Calu3 (cell line): ENCODE measurements at regions not wholly inside any gene's neighbourhood (a gene's known extent, or its start where the extent isn't known, plus 50 kb on each side); places are given as distances from the start of the nearest gene placed in this dataset.
"Not testable (repeated sequence)": the region's sequence is repeated elsewhere in the genome, so short reads cannot be mapped to it uniquely, and the experiment has no call there.

Experiments used
- BruUV-seq: library from RNA; stranded (reverse); fragments of 400-500 nt; replicated peaks from 2 replicates; lab custom pipeline; 2021; lab: Mats Ljungman, UMichigan
- CTCF ChIA-PET: fragments of 300-600 bp; sonication (Branson Sonifier 250); formaldehyde crosslinking; loops from one replicate; lab custom pipeline; 2022; ENCODE audit warnings: antibody characterized with exemption; lab: Charles Lee
- DNase-seq: peaks from one replicate; pipeline ENCODE4 v3.0.0; 2022
- H3K27ac Mint-ChIP-seq: one replicate; pipeline ENCODE4 v1.8.0; 2022; ENCODE audit warnings: mixed read lengths; ENCODE audit not compliant: unreplicated experiment
- H3K27me3 Mint-ChIP-seq: one replicate; pipeline ENCODE4 v1.8.0; 2022; ENCODE audit warnings: mixed read lengths; ENCODE audit not compliant: unreplicated experiment
- H3K36me3 Mint-ChIP-seq: one replicate; pipeline ENCODE4 v1.8.0; 2022; ENCODE audit warnings: mild to moderate bottlenecking, moderate library complexity, mixed read lengths; ENCODE audit not compliant: insufficient read depth, unreplicated experiment
- H3K4me1 Mint-ChIP-seq: one replicate; pipeline ENCODE4 v1.8.0; 2022; ENCODE audit warnings: mild to moderate bottlenecking, low read depth, mixed read lengths; ENCODE audit not compliant: unreplicated experiment
- H3K4me3 Mint-ChIP-seq: one replicate; pipeline ENCODE4 v1.8.0; 2022; ENCODE audit warnings: mild to moderate bottlenecking, low read depth, moderate library complexity, mixed read lengths; ENCODE audit not compliant: unreplicated experiment
- H3K9me3 Mint-ChIP-seq: one replicate; pipeline ENCODE4 v1.8.0; 2022; ENCODE audit warnings: low read depth, mixed read lengths; ENCODE audit not compliant: unreplicated experiment
- CTCF ChIP-seq: fragments of 200-600 bp; IDR thresholded peaks from one replicate; pipeline ENCODE4 v1.8.0; 2022; ENCODE audit warnings: antibody characterized with exemption; ENCODE audit not compliant: unreplicated experiment
- intact Hi-C: fragments of 100-400 bp; cut with micrococcal nuclease; formaldehyde crosslinking; loops from one replicate; pipeline ENCODE4 v1.10.0; 2022; ENCODE audit not compliant: unreplicated experiment

GRCh38 chr2:65751408-65751807 is 319.0 kb upstream of the SPRED2 start:
- H3K36me3 Mint-ChIP-seq, result no peaks in the 10 kb centered on the region
- no peaks in the 10 kb centered on the region for H3K4me1 Mint-ChIP-seq
- intact Hi-C loops, result no loop called here
- TF ChIP-seq CTCF, result no peak
- no peak for DNase-seq
- H3K27me3 Mint-ChIP-seq, result peaks cover 3% of the 10 kb centered on the region
- H3K27ac Mint-ChIP-seq, result no peak overlapping the region
- no TSS peak for BruUV-seq
- CTCF ChIA-PET, result interaction anchor here (0.6 kb wide), 1 partner anchor 524 kb away, joined by 5 read pairs; the partner anchor contains the start of gene ACTR2
- H3K4me3 Mint-ChIP-seq, result no peak overlapping the region
- no peaks in the 10 kb centered on the region for H3K9me3 Mint-ChIP-seq

- Mint-ChIP-seq H3K36me3 (no peaks in the 10 kb centered on the region), H3K4me3 (no peak overlapping the region), H3K27me3 (peaks cover 11% of the 10 kb centered on the region), H3K27ac (no peak overlapping the region), H3K9me3 (peaks cover 3% of the 10 kb centered on the region), H3K4me1 (peaks cover 7% of the 10 kb centered on the region)
- BruUV-seq, result no TSS peak
- CTCF ChIA-PET, result no interaction called here
- TF ChIP-seq CTCF, result no peak
- no peak for DNase-seq
- intact Hi-C loops, result no loop called here
These were observed 317.1 kb upstream of the SPRED2 start for GRCh38 chr2:65749545-65749944.

GRCh38 chr2:65747875-65748274 is 315.5 kb upstream of the SPRED2 start:
- DNase-seq, intact Hi-C loops, H3K27ac Mint-ChIP-seq, H3K9me3 Mint-ChIP-seq, BruUV-seq, H3K4me1 Mint-ChIP-seq, H3K36me3 Mint-ChIP-seq, CTCF ChIA-PET, H3K4me3 Mint-ChIP-seq: not testable (repeated sequence)
- peaks cover 15% of the 10 kb centered on the region for H3K27me3 Mint-ChIP-seq

- DNase-seq, result no peak
- Mint-ChIP-seq H3K27me3 (peaks cover 23% of the 10 kb centered on the region), H3K9me3 (peaks cover 3% of the 10 kb centered on the region), H3K4me1 (peaks cover 7% of the 10 kb centered on the region), H3K27ac (no peak overlapping the region), H3K4me3 (no peak overlapping the region), H3K36me3 (no peaks in the 10 kb centered on the region)
- intact Hi-C loops, result no loop called here
- no TSS peak for BruUV-seq
- CTCF ChIA-PET, result no interaction called here
- no peak for TF ChIP-seq CTCF
These were observed 314.7 kb upstream of the SPRED2 start for GRCh38 chr2:65746931-65747675.
